ENCODE measurements at regions not wholly inside any gene's neighbourhood (a gene's known extent, or its start where the extent isn't known, plus 50 kb on each side); places are given as distances from the start of the nearest gene placed in this dataset.

DNA sequence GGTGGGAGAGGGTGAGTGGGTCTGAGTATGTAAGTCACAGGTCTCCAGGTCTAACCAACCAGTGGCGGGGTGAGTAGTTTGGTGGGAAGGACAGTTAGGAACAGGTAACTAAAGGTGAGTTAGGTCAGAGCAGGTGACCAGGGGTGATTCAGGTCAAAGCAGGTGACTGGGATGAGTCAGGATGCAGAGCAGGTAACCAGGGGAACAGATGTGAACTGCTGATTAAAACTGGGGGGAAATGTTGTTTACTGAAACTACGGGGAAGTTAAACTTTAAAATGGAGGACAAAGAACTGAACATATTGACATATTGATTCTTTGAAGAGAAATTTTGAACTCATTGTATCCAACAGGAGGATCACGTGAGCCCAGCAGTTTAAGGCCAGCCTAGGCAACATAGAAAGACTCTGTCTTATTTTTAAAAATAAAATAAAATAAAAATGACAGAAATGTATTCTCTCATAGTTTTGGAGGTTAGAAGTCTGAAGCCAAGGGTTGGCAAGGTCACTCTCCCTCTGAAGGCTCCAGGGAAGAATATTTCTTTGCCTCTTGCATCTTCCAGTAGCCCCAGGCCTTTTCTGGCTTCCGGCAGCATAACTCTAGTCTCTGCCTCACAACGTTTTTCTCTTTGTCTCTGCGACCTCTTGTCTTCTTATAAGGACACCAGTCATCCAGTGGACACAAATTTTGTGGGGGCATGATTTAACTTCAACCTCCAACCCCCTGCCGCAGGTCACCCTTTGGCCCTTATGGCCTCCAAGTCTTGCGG, 64.3 kb upstream of the TINAGL1 start (continued):
- TF ChIP-seq, protein P1, sequence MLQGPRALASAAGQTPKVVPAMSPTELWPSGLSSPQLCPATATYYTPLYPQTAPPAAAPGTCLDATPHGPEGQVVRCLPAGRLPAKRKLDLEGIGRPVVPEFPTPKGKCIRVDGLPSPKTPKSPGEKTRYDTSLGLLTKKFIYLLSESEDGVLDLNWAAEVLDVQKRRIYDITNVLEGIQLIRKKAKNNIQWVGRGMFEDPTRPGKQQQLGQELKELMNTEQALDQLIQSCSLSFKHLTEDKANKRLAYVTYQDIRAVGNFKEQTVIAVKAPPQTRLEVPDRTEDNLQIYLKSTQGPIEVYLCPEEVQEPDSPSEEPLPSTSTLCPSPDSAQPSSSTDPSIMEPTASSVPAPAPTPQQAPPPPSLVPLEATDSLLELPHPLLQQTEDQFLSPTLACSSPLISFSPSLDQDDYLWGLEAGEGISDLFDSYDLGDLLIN (CRISPR knock-in tag; IDR thresholded peaks at IDR 0.05; ENCODE audit: borderline replicate concordance), result 0 out of 2 replicates have a peak, but pooled peaks have one; percentile 31
- TF ChIP-seq, protein P2, sequence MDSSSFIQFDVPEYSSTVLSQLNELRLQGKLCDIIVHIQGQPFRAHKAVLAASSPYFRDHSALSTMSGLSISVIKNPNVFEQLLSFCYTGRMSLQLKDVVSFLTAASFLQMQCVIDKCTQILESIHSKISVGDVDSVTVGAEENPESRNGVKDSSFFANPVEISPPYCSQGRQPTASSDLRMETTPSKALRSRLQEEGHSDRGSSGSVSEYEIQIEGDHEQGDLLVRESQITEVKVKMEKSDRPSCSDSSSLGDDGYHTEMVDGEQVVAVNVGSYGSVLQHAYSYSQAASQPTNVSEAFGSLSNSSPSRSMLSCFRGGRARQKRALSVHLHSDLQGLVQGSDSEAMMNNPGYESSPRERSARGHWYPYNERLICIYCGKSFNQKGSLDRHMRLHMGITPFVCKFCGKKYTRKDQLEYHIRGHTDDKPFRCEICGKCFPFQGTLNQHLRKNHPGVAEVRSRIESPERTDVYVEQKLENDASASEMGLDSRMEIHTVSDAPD (CRISPR knock-in tag; IDR thresholded peaks at IDR 0.05), result no peak
- TF ChIP-seq MED1 (CRISPR knock-in tag; IDR thresholded peaks at IDR 0.05) (peak; percentile 89), NFATC3 (CRISPR knock-in tag; IDR thresholded peaks at IDR 0.05) (no peak), TCF7 (IDR thresholded peaks at IDR 0.05; ENCODE audit: low read depth) (peak; percentile 50), ZNF782 (CRISPR knock-in tag; IDR thresholded peaks at IDR 0.05; ENCODE audit: borderline replicate concordance) (no peak), CREB1 (IDR thresholded peaks at IDR 0.05) (no peak), CREB1 (CRISPR knock-in tag; IDR thresholded peaks at IDR 0.05) (no peak; the same call in 1 of the 2 replicates), POGZ (CRISPR knock-in tag; IDR thresholded peaks at IDR 0.05) (no peak), FOXJ3 (CRISPR knock-in tag; IDR thresholded peaks at IDR 0.05; ENCODE audit: borderline replicate concordance) (peak; percentile 74; the same call in 1 of the 2 replicates), HNRNPL (IDR thresholded peaks at IDR 0.05; ENCODE audit: low read depth, low read length) (no peak), CHD4 (IDR thresholded peaks at IDR 0.05; ENCODE audit: borderline replicate concordance, low read length) (peak; percentile 47; the same call in 1 of the 2 replicates), PHF8 (CRISPR knock-in tag; IDR thresholded peaks at IDR 0.05) (no peak), PPARG (CRISPR knock-in tag; conservative IDR thresholded peaks at IDR 0.05) (0 out of 2 replicates have a peak, but pooled peaks have one; percentile 17), ZSCAN29 (CRISPR knock-in tag; conservative IDR thresholded peaks at IDR 0.05) (no peak), TAF1 (CRISPR knock-in tag; IDR thresholded peaks at IDR 0.05) (no peak), PCBP1 (IDR thresholded peaks at IDR 0.05; ENCODE audit: borderline replicate concordance, low read depth, low read length) (no peak), SIX4 (CRISPR knock-in tag; IDR thresholded peaks at IDR 0.05) (no peak), ZKSCAN1 (IDR thresholded peaks at IDR 0.05; ENCODE audit: low read length) (no peak), MZF1 (CRISPR knock-in tag; IDR thresholded peaks at IDR 0.05; ENCODE audit: borderline replicate concordance) (0 out of 2 replicates have a peak, but pooled peaks have one; percentile 16), ZNF543 (CRISPR knock-in tag; IDR thresholded peaks at IDR 0.05) (no peak), HCFC1 (IDR thresholded peaks at IDR 0.05; ENCODE audit: low read depth, low read length) (no peak)
- TF ChIP-seq, protein P3, sequence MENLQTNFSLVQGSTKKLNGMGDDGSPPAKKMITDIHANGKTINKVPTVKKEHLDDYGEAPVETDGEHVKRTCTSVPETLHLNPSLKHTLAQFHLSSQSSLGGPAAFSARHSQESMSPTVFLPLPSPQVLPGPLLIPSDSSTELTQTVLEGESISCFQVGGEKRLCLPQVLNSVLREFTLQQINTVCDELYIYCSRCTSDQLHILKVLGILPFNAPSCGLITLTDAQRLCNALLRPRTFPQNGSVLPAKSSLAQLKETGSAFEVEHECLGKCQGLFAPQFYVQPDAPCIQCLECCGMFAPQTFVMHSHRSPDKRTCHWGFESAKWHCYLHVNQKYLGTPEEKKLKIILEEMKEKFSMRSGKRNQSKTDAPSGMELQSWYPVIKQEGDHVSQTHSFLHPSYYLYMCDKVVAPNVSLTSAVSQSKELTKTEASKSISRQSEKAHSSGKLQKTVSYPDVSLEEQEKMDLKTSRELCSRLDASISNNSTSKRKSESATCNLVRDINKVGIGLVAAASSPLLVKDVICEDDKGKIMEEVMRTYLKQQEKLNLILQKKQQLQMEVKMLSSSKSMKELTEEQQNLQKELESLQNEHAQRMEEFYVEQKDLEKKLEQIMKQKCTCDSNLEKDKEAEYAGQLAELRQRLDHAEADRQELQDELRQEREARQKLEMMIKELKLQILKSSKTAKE (CRISPR knock-in tag; IDR thresholded peaks at IDR 0.05; ENCODE audit: borderline replicate concordance), result no peak
- TF ChIP-seq, protein P4, sequence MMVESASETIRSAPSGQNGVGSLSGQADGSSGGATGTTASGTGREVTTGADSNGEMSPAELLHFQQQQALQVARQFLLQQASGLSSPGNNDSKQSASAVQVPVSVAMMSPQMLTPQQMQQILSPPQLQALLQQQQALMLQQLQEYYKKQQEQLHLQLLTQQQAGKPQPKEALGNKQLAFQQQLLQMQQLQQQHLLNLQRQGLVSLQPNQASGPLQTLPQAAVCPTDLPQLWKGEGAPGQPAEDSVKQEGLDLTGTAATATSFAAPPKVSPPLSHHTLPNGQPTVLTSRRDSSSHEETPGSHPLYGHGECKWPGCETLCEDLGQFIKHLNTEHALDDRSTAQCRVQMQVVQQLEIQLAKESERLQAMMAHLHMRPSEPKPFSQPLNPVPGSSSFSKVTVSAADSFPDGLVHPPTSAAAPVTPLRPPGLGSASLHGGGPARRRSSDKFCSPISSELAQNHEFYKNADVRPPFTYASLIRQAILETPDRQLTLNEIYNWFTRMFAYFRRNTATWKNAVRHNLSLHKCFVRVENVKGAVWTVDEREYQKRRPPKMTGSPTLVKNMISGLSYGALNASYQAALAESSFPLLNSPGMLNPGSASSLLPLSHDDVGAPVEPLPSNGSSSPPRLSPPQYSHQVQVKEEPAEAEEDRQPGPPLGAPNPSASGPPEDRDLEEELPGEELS (CRISPR knock-in tag; IDR thresholded peaks at IDR 0.05), result peak; percentile 56; the same call in 1 of the 2 replicates

All from HepG2 (cell line).